Mesenchymal stem cell (in vitro differentiated cells and primary cell): ENCODE measurements at regions not wholly inside any gene's neighbourhood (a gene's known extent, or its start where the extent isn't known, plus 50 kb on each side); places are given as distances from the start of the nearest gene placed in this dataset.
"Not testable (repeated sequence)": the region's sequence is repeated elsewhere in the genome, so short reads cannot be mapped to it uniquely, and the experiment has no call there.

Experiments
- DNase-seq: peaks from one replicate; pipeline ENCODE4 v3.0.0-alpha.2; 2013
- H2AFZ ChIP-seq: one replicate; pipeline ENCODE4 v1.6.1; 2013; ENCODE audit warnings: low read depth, mild to moderate bottlenecking, control low read depth, inconsistent platforms, low read length, moderate library complexity
- H2AK5ac ChIP-seq: 2 replicates; pipeline ENCODE4 v1.6.1; 2013; ENCODE audit warnings: low read length, moderate library complexity, mild to moderate bottlenecking, inconsistent platforms; ENCODE audit not compliant: severe bottlenecking
- H2BK120ac ChIP-seq: one replicate; pipeline ENCODE4 v1.6.1; 2013; ENCODE audit warnings: low read depth, mild to moderate bottlenecking, inconsistent platforms, low read length, moderate library complexity
- H2BK12ac ChIP-seq, 2 experiments: one replicate each; pipeline ENCODE4 v1.6.1; 2013; ENCODE audit warnings: inconsistent platforms in 2 of 2, low read length in 2 of 2, mild to moderate bottlenecking in 2 of 2, moderate library complexity in 2 of 2, control low read depth in 1 of 2
- H2BK15ac ChIP-seq: one replicate; pipeline ENCODE4 v1.6.1; 2013; ENCODE audit warnings: mild to moderate bottlenecking, low read depth, inconsistent platforms; ENCODE audit not compliant: poor library complexity, severe bottlenecking
- H2BK5ac ChIP-seq: 2 replicates; pipeline ENCODE4 v1.6.1; 2013; ENCODE audit warnings: low read depth, mild to moderate bottlenecking, low read length, control low read depth, inconsistent platforms; ENCODE audit not compliant: poor library complexity, severe bottlenecking
- H3K14ac ChIP-seq, 2 experiments: one replicate each; pipeline ENCODE4 v1.6.1; 2013; ENCODE audit warnings: inconsistent platforms in 2 of 2, low read length in 2 of 2, control low read depth in 1 of 2, mild to moderate bottlenecking in 1 of 2, moderate library complexity in 1 of 2
- H3K18ac ChIP-seq, 2 experiments: one replicate each; pipeline ENCODE4 v1.6.1; 2013; ENCODE audit warnings: inconsistent platforms in 2 of 2, low read length in 2 of 2, control low read depth in 1 of 2, low read depth in 1 of 2, mild to moderate bottlenecking in 1 of 2
- H3K23ac ChIP-seq, 2 experiments: one replicate each; pipeline ENCODE4 v1.6.1; 2013; ENCODE audit warnings: inconsistent platforms in 2 of 2, low read length in 2 of 2, mild to moderate bottlenecking in 2 of 2, moderate library complexity in 2 of 2, control low read depth in 1 of 2
- H3K27ac ChIP-seq: 2 replicates; pipeline ENCODE4 v1.5.1; 2013; ENCODE audit warnings: mild to moderate bottlenecking, moderate library complexity, low read length, control low read depth, inconsistent platforms; ENCODE audit not compliant: poor library complexity, severe bottlenecking
- H3K27me3 ChIP-seq, 2 experiments: 2 replicates each; pipeline versions ENCODE4 v1.6.1 to v1.7.0; 2013; ENCODE audit warnings: low read length in 2 of 2, mild to moderate bottlenecking in 2 of 2, moderate library complexity in 2 of 2, control low read depth in 1 of 2, inconsistent platforms in 1 of 2; ENCODE audit not compliant: control insufficient read depth in 1 of 2, insufficient read depth in 1 of 2
- H3K36me3 ChIP-seq, 2 experiments: 2 replicates each; pipeline versions ENCODE4 v1.6.1 to v1.7.0; 2013; ENCODE audit warnings: low read length in 2 of 2, control low read depth in 1 of 2, inconsistent platforms in 1 of 2, low read depth in 1 of 2, mild to moderate bottlenecking in 1 of 2; ENCODE audit not compliant: insufficient read depth in 2 of 2, control insufficient read depth in 1 of 2
- H3K4ac ChIP-seq, 2 experiments: one replicate each; pipeline ENCODE4 v1.6.1; 2013; ENCODE audit warnings: inconsistent platforms in 2 of 2, low read length in 2 of 2, mild to moderate bottlenecking in 2 of 2, moderate library complexity in 2 of 2, control low read depth in 1 of 2, low read depth in 1 of 2
- H3K4me1 ChIP-seq: 2 replicates; pipeline ENCODE4 v1.6.1; 2013; ENCODE audit warnings: low read depth, low read length, control low read depth; ENCODE audit not compliant: control insufficient read depth, insufficient read depth
- H3K4me2 ChIP-seq: 2 replicates; pipeline ENCODE4 v1.6.1; 2013; ENCODE audit warnings: low read length, mild to moderate bottlenecking, inconsistent platforms; ENCODE audit not compliant: poor library complexity, severe bottlenecking
- H3K4me3 ChIP-seq, 2 experiments: 2 replicates each; pipeline versions ENCODE4 v1.5.1 to v1.7.0; 2013; ENCODE audit warnings: low read length in 2 of 2, mild to moderate bottlenecking in 2 of 2, control low read depth in 1 of 2, low read depth in 1 of 2; ENCODE audit not compliant: insufficient read depth in 1 of 2
- H3K79me1 ChIP-seq: replicated peaks from 2 replicates; pipeline ENCODE4 v1.6.1; 2013; ENCODE audit warnings: mild to moderate bottlenecking, control low read depth, low read length, inconsistent platforms; ENCODE audit not compliant: poor library complexity, severe bottlenecking
- H3K9ac ChIP-seq: 2 replicates; pipeline ENCODE4 v1.7.0; 2013; ENCODE audit warnings: mild to moderate bottlenecking, low read length, moderate library complexity
- H3K9me3 ChIP-seq: 2 replicates; pipeline ENCODE4 v1.7.0; 2013; ENCODE audit warnings: mild to moderate bottlenecking, low read length; ENCODE audit not compliant: control insufficient read depth
- H4K8ac ChIP-seq: one replicate; pipeline ENCODE4 v1.6.1; 2013; ENCODE audit warnings: inconsistent platforms, mild to moderate bottlenecking, low read length, moderate library complexity
- H4K91ac ChIP-seq: one replicate; pipeline ENCODE4 v1.6.1; 2013; ENCODE audit warnings: mild to moderate bottlenecking, low read length, inconsistent platforms
- WGBS: methylation state at CpG from one replicate; pipeline ENCODE4 v1.1.7; 2013; ENCODE audit warnings: mixed read lengths; 5-methylcytosine and 5-hydroxymethylcytosine counted together

GRCh38 chr16:18213810-18214209, 122.7 kb downstream of the NPIPA8 start:
- not testable (repeated sequence) for H2BK15ac ChIP-seq, H2AK5ac ChIP-seq, H3K9me3 ChIP-seq, H3K9ac ChIP-seq, H2BK12ac ChIP-seq, H3K27ac ChIP-seq, H3K27me3 ChIP-seq, H3K18ac ChIP-seq, H3K79me1 ChIP-seq, H3K14ac ChIP-seq, H3K23ac ChIP-seq, H3K36me3 ChIP-seq, H2AFZ ChIP-seq, H2BK120ac ChIP-seq, H4K8ac ChIP-seq, DNase-seq, H3K4me3 ChIP-seq, H4K91ac ChIP-seq, H3K4ac ChIP-seq, H2BK5ac ChIP-seq, H3K4me1 ChIP-seq, H3K4me2 ChIP-seq
- WGBS = no CpG with 5 or more reads among the region's 4 CpGs

GRCh38 chr16:18211505-18211904, 125.0 kb downstream of the NPIPA8 start:
- not testable (repeated sequence) for H2BK12ac ChIP-seq, H3K14ac ChIP-seq, H3K18ac ChIP-seq, H2BK15ac ChIP-seq, H3K9ac ChIP-seq, H4K91ac ChIP-seq, H2BK120ac ChIP-seq, H3K4me1 ChIP-seq, H3K27ac ChIP-seq, H3K4me3 ChIP-seq, H3K36me3 ChIP-seq, H3K23ac ChIP-seq, H3K27me3 ChIP-seq, H2AFZ ChIP-seq, H3K4me2 ChIP-seq, H2BK5ac ChIP-seq, H4K8ac ChIP-seq, H3K9me3 ChIP-seq, H3K79me1 ChIP-seq, H3K4ac ChIP-seq, H2AK5ac ChIP-seq, DNase-seq
- WGBS = no CpG with 5 or more reads among the region's 4 CpGs

GRCh38 chr16:18204786-18205185, 131.8 kb downstream of the NPIPA8 start:
- H3K18ac ChIP-seq, H2BK15ac ChIP-seq, H4K91ac ChIP-seq, H2AK5ac ChIP-seq, DNase-seq, H3K79me1 ChIP-seq, H3K14ac ChIP-seq, H3K23ac ChIP-seq, H3K27ac ChIP-seq, H2BK120ac ChIP-seq, H3K4me2 ChIP-seq, H3K9me3 ChIP-seq, H3K27me3 ChIP-seq, H2AFZ ChIP-seq, H3K4me1 ChIP-seq, H4K8ac ChIP-seq, H2BK5ac ChIP-seq, H3K9ac ChIP-seq, H2BK12ac ChIP-seq, H3K36me3 ChIP-seq, H3K4ac ChIP-seq, H3K4me3 ChIP-seq: not testable (repeated sequence)
- WGBS = no CpG with 5 or more reads among the region's 1 CpG

GRCh38 chr16:18204309-18204708, 132.2 kb downstream of the NPIPA8 start:
- not testable (repeated sequence) for H3K18ac ChIP-seq, H3K9ac ChIP-seq, H4K91ac ChIP-seq, H2BK120ac ChIP-seq, H3K4me1 ChIP-seq, H2BK12ac ChIP-seq, H3K4me3 ChIP-seq, H3K9me3 ChIP-seq, DNase-seq, H3K4ac ChIP-seq, H2AFZ ChIP-seq, H3K27ac ChIP-seq, H3K79me1 ChIP-seq, H3K27me3 ChIP-seq, H2AK5ac ChIP-seq, H3K14ac ChIP-seq, H3K36me3 ChIP-seq, H3K4me2 ChIP-seq, H3K23ac ChIP-seq, H4K8ac ChIP-seq, H2BK5ac ChIP-seq, H2BK15ac ChIP-seq
- no CpG with 5 or more reads among the region's 3 CpGs for WGBS
